SK-N-SH (cell line): ENCODE measurements at regions not wholly inside any gene's neighbourhood (a gene's known extent, or its start where the extent isn't known, plus 50 kb on each side); places are given as distances from the start of the nearest gene placed in this dataset.

ENCODE experiments used
- CTCF ChIA-PET: fragments of 300-600, 350-600 bp; formaldehyde crosslinking; extraction: SDS; loops from one replicate; lab custom pipeline; 2021; lab: Yijun Ruan, JAX
- POLR2A ChIA-PET: fragments of 350-600 bp; sonication (Branson Sonifier 250); formaldehyde crosslinking; extraction: SDS; loops from one replicate; lab custom pipeline; 2020; ENCODE audit warnings: antibody characterized with exemption, inconsistent platforms; lab: Yijun Ruan, JAX
- DNase-seq: peaks from one replicate; pipeline ENCODE4 v3.0.0; 2012
- H2AFZ ChIP-seq: fragments of 200-600 bp; sonication (generic); 2 replicates; pipeline ENCODE4 v1.8.1; 2016; ENCODE audit warnings: antibody characterized with exemption, mild to moderate bottlenecking, low read depth
- H3F3A ChIP-seq: fragments of 200-600 bp; sonication (generic); replicated peaks from 2 replicates; pipeline ENCODE3; 2016; ENCODE audit warnings: antibody characterized with exemption, mild to moderate bottlenecking; ENCODE audit not compliant: insufficient read depth
- H3K27ac ChIP-seq, 2 experiments: fragments of 200-500 bp in 1 of 2; fragments of 200-600 bp in 1 of 2; sonication (Bioruptor generic) in 1 of 2; sonication (generic), shearing (Covaris generic) in 1 of 2; 2 replicates each; pipeline versions ENCODE4 v1.5.1 to v1.6.1; 2014 to 2016; ENCODE audit warnings: low read depth in 2 of 2, inconsistent platforms in 1 of 2, low read length in 1 of 2, mild to moderate bottlenecking in 1 of 2, mixed read lengths in 1 of 2
- H3K27me3 ChIP-seq: fragments of 200-600 bp; sonication (generic), shearing (Covaris generic); 2 replicates; pipeline ENCODE4 v1.6.1; 2016; ENCODE audit warnings: mixed run types; ENCODE audit not compliant: insufficient read depth
- H3K36me3 ChIP-seq, 2 experiments: fragments of 200-500 bp in 1 of 2; fragments of 200-600 bp in 1 of 2; sonication (Bioruptor generic) in 1 of 2; sonication (generic) in 1 of 2; replicated peaks in 1 of 2; 2 replicates each; pipeline versions ENCODE3 to v1.5.1; 2014 to 2016; ENCODE audit warnings: low read length in 1 of 2, mild to moderate bottlenecking in 1 of 2; ENCODE audit not compliant: insufficient read depth in 2 of 2, control insufficient read depth in 1 of 2
- H3K4me1 ChIP-seq, 2 experiments: fragments of 200-500 bp in 1 of 2; fragments of 200-600 bp in 1 of 2; sonication (Bioruptor generic) in 1 of 2; sonication (generic), shearing (Covaris generic) in 1 of 2; 2 replicates each; pipeline versions ENCODE4 v1.5.1 to v1.6.1; 2014 to 2016; ENCODE audit warnings: low read depth in 1 of 2, low read length in 1 of 2, mixed run types in 1 of 2; ENCODE audit not compliant: insufficient read depth in 2 of 2, control insufficient read depth in 1 of 2
- H3K4me2 ChIP-seq: fragments of 200-600 bp; sonication (generic), shearing (Covaris generic); 2 replicates; pipeline ENCODE4 v1.6.1; 2017; ENCODE audit warnings: mixed run types
- H3K4me3 ChIP-seq, 2 experiments: fragments of 200-500 bp in 1 of 2; fragments of 200-600 bp in 1 of 2; sonication (Bioruptor generic) in 1 of 2; sonication (generic), shearing (Covaris generic) in 1 of 2; 2 replicates each; pipeline versions ENCODE4 v1.5.1 to v1.8.1; 2014 to 2016; ENCODE audit warnings: low read depth in 2 of 2, inconsistent platforms in 1 of 2, low read length in 1 of 2, mild to moderate bottlenecking in 1 of 2, mixed read lengths in 1 of 2, moderate library complexity in 1 of 2
- H3K79me2 ChIP-seq: fragments of 200-600 bp; sonication (generic); 2 replicates; pipeline ENCODE4 v1.8.1; 2017; ENCODE audit warnings: mild to moderate bottlenecking; ENCODE audit not compliant: insufficient read depth
- H3K9ac ChIP-seq: fragments of 200-600 bp; sonication (generic); 2 replicates; pipeline ENCODE4 v1.6.1; 2017; ENCODE audit warnings: mixed run types
- H3K9me2 ChIP-seq: fragments of 200-600 bp; sonication (generic); 2 replicates; pipeline ENCODE4 v1.6.1; 2017; ENCODE audit warnings: mixed run types
- H3K9me3 ChIP-seq: fragments of 200-600 bp; sonication (generic); 2 replicates; pipeline ENCODE4 v1.6.1; 2017; ENCODE audit warnings: mixed run types, mild to moderate bottlenecking, moderate library complexity
- H4K20me1 ChIP-seq: fragments of 200-600 bp; sonication (generic); 2 replicates; pipeline ENCODE4 v1.6.1; 2017; ENCODE audit warnings: mild to moderate bottlenecking, mixed run types; ENCODE audit not compliant: insufficient read depth
- EZH2phosphoT487 ChIP-seq: fragments of 200-600 bp; sonication (generic); IDR thresholded peaks from 2 replicates; pipeline ENCODE4 v1.6.1; 2017; ENCODE audit warnings: low read depth, mixed run types, mild to moderate bottlenecking, antibody characterized with exemption, moderate library complexity, borderline replicate concordance
- FOSL2 ChIP-seq: IDR thresholded peaks from 2 replicates; pipeline ENCODE4 v1.4.0; 2012; ENCODE audit warnings: low read depth, mild to moderate bottlenecking, moderate library complexity, borderline replicate concordance
- FOXM1 ChIP-seq: IDR thresholded peaks from 2 replicates; pipeline ENCODE4 v1.4.0; 2012; ENCODE audit warnings: low read depth, mild to moderate bottlenecking
- IRF3 ChIP-seq: fragments of 150-350 bp; IDR thresholded peaks from 2 replicates; pipeline ENCODE4 v1.6.1; 2016; ENCODE audit warnings: mild to moderate bottlenecking, low read depth, low read length
- JUND ChIP-seq: IDR thresholded peaks from 2 replicates; pipeline ENCODE4 v1.4.0; 2012
- NFIC ChIP-seq: IDR thresholded peaks from 2 replicates; pipeline ENCODE4 v1.4.0; 2012; ENCODE audit warnings: borderline replicate concordance
- PBX3 ChIP-seq: IDR thresholded peaks from 2 replicates; pipeline ENCODE4; 2012
- RCOR1 ChIP-seq: fragments of 150-350 bp; IDR thresholded peaks from 2 replicates; pipeline ENCODE4 v1.6.1; 2017; ENCODE audit warnings: antibody characterized with exemption, low read length
- REST ChIP-seq: IDR thresholded peaks from 2 replicates; pipeline ENCODE4 v1.6.1; 2012; ENCODE audit warnings: mild to moderate bottlenecking, low read depth, low read length, moderate library complexity
- RFX5 ChIP-seq: IDR thresholded peaks from 2 replicates; pipeline ENCODE4 v1.6.1; 2012; ENCODE audit warnings: mild to moderate bottlenecking, improper control_type of control experiment, low read length
- RXRA ChIP-seq: IDR thresholded peaks from 2 replicates; pipeline ENCODE4 v1.4.0; 2012; ENCODE audit warnings: low read depth, mild to moderate bottlenecking, borderline replicate concordance
- SMC3 ChIP-seq: IDR thresholded peaks from 2 replicates; pipeline ENCODE4 v1.6.1; 2012; ENCODE audit warnings: low read depth, low read length, improper control_type of control experiment
- TCF12 ChIP-seq: IDR thresholded peaks from 2 replicates; pipeline ENCODE4 v1.4.0; 2012
- YY1 ChIP-seq: IDR thresholded peaks from 2 replicates; pipeline ENCODE4 v1.4.0; 2012; ENCODE audit warnings: low read depth, mild to moderate bottlenecking
- whole genome bisulfite sequencing: methylation state at CpG from one replicate; pipeline ENCODE4 v1.1.6; 2017; ENCODE audit warnings: low lambda C conversion rate; 5-methylcytosine and 5-hydroxymethylcytosine counted together
- TF ChIP-seq, protein P1 (sequence below): IDR thresholded peaks from 2 replicates; pipeline ENCODE4 v1.4.0; 2012; ENCODE audit warnings: low read depth
- TF ChIP-seq, protein P2 (sequence below): IDR thresholded peaks from 2 replicates; pipeline ENCODE4 v1.4.0; 2012; ENCODE audit warnings: low read depth, borderline replicate concordance
- TF ChIP-seq, protein P3 (sequence below): IDR thresholded peaks from 2 replicates; pipeline ENCODE4 v1.4.0; 2012; ENCODE audit warnings: low read depth, borderline replicate concordance
- TF ChIP-seq, protein P4 (sequence below): fragments of 200-600 bp; sonication (generic); IDR thresholded peaks from 2 replicates; pipeline ENCODE4 v1.6.1; 2017; ENCODE audit warnings: antibody characterized with exemption, mild to moderate bottlenecking, moderate library complexity

- TF ChIP-seq, protein P1, sequence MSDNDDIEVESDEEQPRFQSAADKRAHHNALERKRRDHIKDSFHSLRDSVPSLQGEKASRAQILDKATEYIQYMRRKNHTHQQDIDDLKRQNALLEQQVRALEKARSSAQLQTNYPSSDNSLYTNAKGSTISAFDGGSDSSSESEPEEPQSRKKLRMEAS = no peak
- TF ChIP-seq NFIC (no peak), YY1 (no peak)
- TF ChIP-seq, protein P2, sequence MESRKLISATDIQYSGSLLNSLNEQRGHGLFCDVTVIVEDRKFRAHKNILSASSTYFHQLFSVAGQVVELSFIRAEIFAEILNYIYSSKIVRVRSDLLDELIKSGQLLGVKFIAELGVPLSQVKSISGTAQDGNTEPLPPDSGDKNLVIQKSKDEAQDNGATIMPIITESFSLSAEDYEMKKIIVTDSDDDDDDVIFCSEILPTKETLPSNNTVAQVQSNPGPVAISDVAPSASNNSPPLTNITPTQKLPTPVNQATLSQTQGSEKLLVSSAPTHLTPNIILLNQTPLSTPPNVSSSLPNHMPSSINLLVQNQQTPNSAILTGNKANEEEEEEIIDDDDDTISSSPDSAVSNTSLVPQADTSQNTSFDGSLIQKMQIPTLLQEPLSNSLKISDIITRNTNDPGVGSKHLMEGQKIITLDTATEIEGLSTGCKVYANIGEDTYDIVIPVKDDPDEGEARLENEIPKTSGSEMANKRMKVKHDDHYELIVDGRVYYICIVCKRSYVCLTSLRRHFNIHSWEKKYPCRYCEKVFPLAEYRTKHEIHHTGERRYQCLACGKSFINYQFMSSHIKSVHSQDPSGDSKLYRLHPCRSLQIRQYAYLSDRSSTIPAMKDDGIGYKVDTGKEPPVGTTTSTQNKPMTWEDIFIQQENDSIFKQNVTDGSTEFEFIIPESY = no peak
These were observed 198.3 kb upstream of the PLET1 start (continued) for GRCh38 chr11:112459001-112459400.

GRCh38 chr11:112460141-112460540 lies 199.5 kb upstream of the PLET1 start:
- Histone ChIP-seq H3F3A (no peaks in the 10 kb centered on the region), H3K4me1 (peaks cover 0 to 9% of the 10 kb centered on the region in 2 experiments; a peak in 1 of 4 replicates), H3K9ac (no peak overlapping the region), H3K4me2 (no peak overlapping the region), H3K27me3 (no peaks in the 10 kb centered on the region), H3K9me3 (no peaks in the 10 kb centered on the region), H3K9me2 (no peaks in the 10 kb centered on the region), H2AFZ (no peak overlapping the region), H3K27ac (no peak overlapping the region), H4K20me1 (no peaks in the 10 kb centered on the region), H3K36me3 (no peaks in the 10 kb centered on the region), H3K4me3 (no peak overlapping the region), H3K79me2 (no peaks in the 10 kb centered on the region)
- POLR2A ChIA-PET = no interaction called here
- WGBS = 72% methylated on average over 5 of the region's 5 CpGs
- TF ChIP-seq YY1 (no peak), FOXM1 (no peak), JUND (no peak), NFIC (no peak), REST (no peak), FOSL2 (no peak), SMC3 (no peak), IRF3 (no peak), PBX3 (no peak), RFX5 (no peak), RCOR1 (no peak), TCF12 (no peak), EZH2phosphoT487 (no peak), RXRA (no peak)
- TF ChIP-seq, protein P3, sequence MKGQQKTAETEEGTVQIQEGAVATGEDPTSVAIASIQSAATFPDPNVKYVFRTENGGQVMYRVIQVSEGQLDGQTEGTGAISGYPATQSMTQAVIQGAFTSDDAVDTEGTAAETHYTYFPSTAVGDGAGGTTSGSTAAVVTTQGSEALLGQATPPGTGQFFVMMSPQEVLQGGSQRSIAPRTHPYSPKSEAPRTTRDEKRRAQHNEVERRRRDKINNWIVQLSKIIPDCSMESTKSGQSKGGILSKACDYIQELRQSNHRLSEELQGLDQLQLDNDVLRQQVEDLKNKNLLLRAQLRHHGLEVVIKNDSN = no peak
- TF ChIP-seq, protein P4, sequence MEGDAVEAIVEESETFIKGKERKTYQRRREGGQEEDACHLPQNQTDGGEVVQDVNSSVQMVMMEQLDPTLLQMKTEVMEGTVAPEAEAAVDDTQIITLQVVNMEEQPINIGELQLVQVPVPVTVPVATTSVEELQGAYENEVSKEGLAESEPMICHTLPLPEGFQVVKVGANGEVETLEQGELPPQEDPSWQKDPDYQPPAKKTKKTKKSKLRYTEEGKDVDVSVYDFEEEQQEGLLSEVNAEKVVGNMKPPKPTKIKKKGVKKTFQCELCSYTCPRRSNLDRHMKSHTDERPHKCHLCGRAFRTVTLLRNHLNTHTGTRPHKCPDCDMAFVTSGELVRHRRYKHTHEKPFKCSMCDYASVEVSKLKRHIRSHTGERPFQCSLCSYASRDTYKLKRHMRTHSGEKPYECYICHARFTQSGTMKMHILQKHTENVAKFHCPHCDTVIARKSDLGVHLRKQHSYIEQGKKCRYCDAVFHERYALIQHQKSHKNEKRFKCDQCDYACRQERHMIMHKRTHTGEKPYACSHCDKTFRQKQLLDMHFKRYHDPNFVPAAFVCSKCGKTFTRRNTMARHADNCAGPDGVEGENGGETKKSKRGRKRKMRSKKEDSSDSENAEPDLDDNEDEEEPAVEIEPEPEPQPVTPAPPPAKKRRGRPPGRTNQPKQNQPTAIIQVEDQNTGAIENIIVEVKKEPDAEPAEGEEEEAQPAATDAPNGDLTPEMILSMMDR = no peak
- TF ChIP-seq, protein P2 = no peak
- CTCF ChIA-PET = no interaction called here
- DNase-seq = no peak
